HG03196 (cell line): ENCODE measurements at regions not wholly inside any gene's neighbourhood (a gene's known extent, or its start where the extent isn't known, plus 50 kb on each side); places are given as distances from the start of the nearest gene placed in this dataset.

Experiments used
- ATAC-seq: cut with Tn5 transposase; IDR thresholded peaks from one replicate; pipeline ENCODE4 v1.9.1; 2021; ENCODE audit not compliant: unreplicated experiment

DNA sequence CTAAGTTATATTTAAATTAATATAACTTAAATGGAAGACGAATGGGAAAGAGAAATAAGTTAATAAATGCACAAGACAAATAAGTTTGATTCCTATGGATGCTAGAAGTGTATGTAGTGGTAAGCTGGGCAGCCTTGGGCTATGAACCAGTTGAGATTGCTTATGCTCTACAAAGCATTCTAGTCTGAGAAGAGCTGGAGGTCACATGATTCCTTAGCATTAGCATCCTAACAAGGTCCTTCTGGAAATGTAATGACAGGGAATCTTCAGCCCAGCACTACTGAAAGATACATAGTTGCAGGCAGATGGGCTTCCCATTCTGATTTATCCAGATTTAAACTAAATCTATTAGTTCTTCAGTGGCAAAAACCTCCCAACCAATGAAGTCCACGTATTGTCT is 102.3 kb upstream of the ESRRG start:
- no peak for ATAC-seq

GRCh38 chr1:216824511-216824910 is 101.3 kb upstream of the ESRRG start:
- ATAC-seq = no peak

DNA sequence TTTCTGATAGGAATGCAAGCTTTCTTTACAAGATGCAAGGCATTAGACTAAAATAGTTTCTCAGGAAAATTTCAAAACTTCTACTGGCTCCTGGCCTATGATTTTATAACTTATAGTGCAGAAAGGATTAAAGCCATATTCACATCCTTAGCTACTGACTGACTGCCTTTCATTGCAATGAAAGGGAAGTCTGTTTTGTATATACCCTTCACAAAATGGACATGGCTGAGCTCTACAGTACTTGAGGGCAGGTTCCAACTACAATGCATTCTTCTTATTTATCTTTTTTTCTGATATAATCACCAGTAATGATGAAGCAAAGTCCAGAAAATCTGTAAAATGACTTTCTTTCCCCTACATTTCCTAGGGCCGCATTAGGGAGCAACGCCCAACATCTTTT is 100.5 kb upstream of the ESRRG start:
- no peak for ATAC-seq

DNA sequence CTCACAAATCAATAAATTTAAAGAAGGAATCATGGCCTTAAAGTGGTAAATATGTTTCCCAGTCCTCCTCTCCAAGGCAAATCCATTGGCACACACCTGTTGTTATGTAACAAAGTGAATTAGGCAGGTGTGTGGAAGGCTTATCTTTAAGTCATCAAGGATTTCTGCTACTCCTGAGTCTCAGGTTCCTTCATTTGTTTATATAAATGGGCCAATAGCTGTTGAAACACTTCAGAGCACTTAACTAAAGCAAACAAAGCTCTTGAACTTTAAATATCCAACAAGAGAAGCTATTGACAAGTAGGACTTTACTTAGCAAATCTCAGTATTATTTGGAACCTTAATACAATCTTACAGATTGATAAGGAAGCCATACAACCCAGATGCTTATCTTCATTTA is 99.3 kb upstream of the ESRRG start:
- ATAC-seq = no peak

- no peak for ATAC-seq
Measured at GRCh38 chr1:216820345-216820744, 97.1 kb upstream of the ESRRG start.

GRCh38 chr1:216818284-216818683 is 95.1 kb upstream of the ESRRG start:
- no peak for ATAC-seq

- ATAC-seq = no peak
Measured at GRCh38 chr1:216815260-216816131, 92.3 kb upstream of the ESRRG start.

DNA sequence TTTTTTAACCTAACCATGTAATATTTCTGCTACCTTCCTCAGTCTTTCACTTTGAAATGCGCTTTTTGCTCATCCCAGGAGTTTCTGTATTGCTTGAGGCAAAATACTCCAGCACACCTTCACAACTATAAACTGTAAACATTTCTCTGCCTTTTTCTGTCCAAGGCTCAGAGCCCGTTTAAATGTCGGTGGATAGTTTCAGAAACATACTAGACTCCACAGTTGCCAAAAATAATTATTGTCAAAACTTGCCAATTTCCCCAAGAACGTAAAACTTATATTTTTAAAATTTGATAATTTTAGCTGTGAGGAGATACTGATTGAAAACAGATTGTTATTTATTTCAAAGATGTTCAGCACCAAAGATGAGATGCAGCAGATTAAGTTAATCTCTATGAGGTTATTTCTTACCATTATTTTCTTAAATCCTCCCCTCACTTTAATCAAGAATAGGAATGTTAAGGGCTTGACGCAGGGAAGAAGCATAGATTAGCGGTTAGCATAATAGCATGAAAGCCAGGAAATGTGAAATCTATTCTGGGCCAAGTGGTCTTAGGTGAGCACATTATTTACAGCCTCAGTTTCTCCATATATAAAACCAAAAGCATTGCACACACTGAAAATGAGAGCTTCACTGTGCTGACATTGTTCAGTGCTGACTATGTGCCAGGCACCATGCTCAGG is 91.5 kb upstream of the ESRRG start:
- no peak for ATAC-seq

GRCh38 chr1:216812966-216813365 is 89.7 kb upstream of the ESRRG start:
- no peak for ATAC-seq

GRCh38 chr1:216809649-216810048 is 86.4 kb upstream of the ESRRG start:
- no peak for ATAC-seq

GRCh38 chr1:216807696-216808095 is 84.5 kb upstream of the ESRRG start:
- ATAC-seq = no peak

DNA sequence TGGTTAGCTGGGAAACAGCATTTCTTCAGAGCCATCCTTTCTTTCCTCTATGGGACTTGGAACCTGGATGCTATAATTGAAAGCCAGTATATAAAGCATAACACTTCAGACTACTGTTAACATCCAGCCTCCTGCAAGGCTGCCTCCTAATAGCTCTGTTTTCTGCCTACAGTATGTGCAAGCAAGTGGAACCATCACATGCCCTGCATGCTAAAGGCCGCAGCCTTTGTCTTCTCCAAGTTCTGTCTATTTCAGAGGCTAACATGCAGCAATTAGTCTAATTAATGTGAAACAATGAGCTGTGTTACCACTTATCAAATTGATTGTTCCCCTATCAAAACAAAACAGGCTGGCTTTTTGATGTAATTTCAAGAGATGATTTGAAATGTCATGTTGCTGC is 82.7 kb upstream of the ESRRG start:
- ATAC-seq = no peak

GRCh38 chr1:216805233-216805632 is 82.0 kb upstream of the ESRRG start:
- ATAC-seq = no peak

GRCh38 chr1:216804111-216804510 is 80.9 kb upstream of the ESRRG start:
- no peak for ATAC-seq

- ATAC-seq = no peak
Measured at GRCh38 chr1:216794586-216794985, 71.4 kb upstream of the ESRRG start.

GRCh38 chr1:216793973-216794372 is 70.7 kb upstream of the ESRRG start:
- no peak for ATAC-seq

GRCh38 chr1:216793303-216793702 is 70.1 kb upstream of the ESRRG start:
- ATAC-seq = no peak

- no peak for ATAC-seq
Measured at GRCh38 chr1:216788671-216789070, 65.4 kb upstream of the ESRRG start.

DNA sequence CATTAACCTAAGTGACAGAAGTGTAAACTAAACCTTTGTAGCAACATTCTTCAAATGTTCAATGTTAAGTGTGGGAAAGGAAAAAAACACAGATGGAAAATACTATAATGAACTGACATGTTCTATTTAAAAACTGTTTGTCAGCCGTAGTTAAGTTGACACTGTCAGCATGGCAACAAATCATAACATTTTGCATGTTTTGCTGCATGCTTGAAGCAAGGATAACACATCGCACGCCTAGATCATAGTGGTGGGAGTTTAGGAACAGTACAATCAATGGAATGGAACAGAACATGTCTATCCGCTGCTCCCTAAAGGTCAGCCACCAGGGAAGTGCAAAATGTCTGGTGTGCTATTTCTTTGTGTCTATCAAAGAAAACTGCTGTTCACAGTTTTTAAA is 62.5 kb upstream of the ESRRG start:
- ATAC-seq = no peak

- no peak for ATAC-seq
Measured at GRCh38 chr1:216785221-216785620, 62.0 kb upstream of the ESRRG start.

GRCh38 chr1:216779686-216780085 is 56.5 kb upstream of the ESRRG start:
- no peak for ATAC-seq

GRCh38 chr1:216778737-216779136 is 55.5 kb upstream of the ESRRG start:
- no peak for ATAC-seq
